ENCODE measurements at regions not wholly inside any gene's neighbourhood (a gene's known extent, or its start where the extent isn't known, plus 50 kb on each side); places are given as distances from the start of the nearest gene placed in this dataset.

GRCh38 chr1:81050390-81050789 lies 750.3 kb upstream of the ADGRL2 start:
- TF ChIP-seq, protein P1, sequence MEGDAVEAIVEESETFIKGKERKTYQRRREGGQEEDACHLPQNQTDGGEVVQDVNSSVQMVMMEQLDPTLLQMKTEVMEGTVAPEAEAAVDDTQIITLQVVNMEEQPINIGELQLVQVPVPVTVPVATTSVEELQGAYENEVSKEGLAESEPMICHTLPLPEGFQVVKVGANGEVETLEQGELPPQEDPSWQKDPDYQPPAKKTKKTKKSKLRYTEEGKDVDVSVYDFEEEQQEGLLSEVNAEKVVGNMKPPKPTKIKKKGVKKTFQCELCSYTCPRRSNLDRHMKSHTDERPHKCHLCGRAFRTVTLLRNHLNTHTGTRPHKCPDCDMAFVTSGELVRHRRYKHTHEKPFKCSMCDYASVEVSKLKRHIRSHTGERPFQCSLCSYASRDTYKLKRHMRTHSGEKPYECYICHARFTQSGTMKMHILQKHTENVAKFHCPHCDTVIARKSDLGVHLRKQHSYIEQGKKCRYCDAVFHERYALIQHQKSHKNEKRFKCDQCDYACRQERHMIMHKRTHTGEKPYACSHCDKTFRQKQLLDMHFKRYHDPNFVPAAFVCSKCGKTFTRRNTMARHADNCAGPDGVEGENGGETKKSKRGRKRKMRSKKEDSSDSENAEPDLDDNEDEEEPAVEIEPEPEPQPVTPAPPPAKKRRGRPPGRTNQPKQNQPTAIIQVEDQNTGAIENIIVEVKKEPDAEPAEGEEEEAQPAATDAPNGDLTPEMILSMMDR (conservative IDR thresholded peaks at IDR 0.05; ENCODE audit: low read depth, low read length) = no peak
- no peak for TF ChIP-seq EZH2 (IDR thresholded peaks at IDR 0.05; ENCODE audit: borderline replicate concordance, low read depth, low read length, poor library complexity, severe bottlenecking)

Data from A673 (cell line).